ENCODE measurements at regions not wholly inside any gene's neighbourhood (a gene's known extent, or its start where the extent isn't known, plus 50 kb on each side); places are given as distances from the start of the nearest gene placed in this dataset.

DNA sequence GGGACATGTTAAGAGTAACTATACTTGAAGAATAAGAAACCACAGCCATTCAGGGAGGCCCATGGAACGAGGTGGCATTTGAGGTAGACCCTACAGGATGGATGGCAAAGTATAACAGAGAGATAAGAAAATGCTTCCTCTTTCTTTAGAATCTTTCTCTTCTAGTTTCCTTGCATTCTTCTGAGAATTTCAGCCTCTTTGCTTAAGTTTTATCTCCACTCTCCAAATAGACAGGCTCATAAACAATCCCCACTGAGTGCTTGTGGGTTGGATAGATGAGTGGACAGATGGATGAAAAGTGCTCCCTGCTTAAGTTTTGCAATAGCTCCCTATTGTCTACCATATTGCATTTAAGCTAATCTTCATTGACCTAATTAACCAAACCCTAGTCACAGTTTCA lies 103.7 kb downstream of the MEX3B start:
- Histone ChIP-seq H4K20me1 (ENCODE audit: insufficient read depth, low read length, poor library complexity, severe bottlenecking) (no peaks in the 10 kb centered on the region), H3K4me1 (ENCODE audit: insufficient read depth, low read length, poor library complexity, severe bottlenecking) (peaks cover 2% of the 10 kb centered on the region), H3K9me2 (replicated peaks; ENCODE audit: low read depth, low read length) (no peaks in the 10 kb centered on the region), H3K4me3 (ENCODE audit: low read length, poor library complexity, severe bottlenecking) (no peak overlapping the region), H2AFZ (ENCODE audit: low read length) (no peak overlapping the region), H3K27me3 (ENCODE audit: insufficient read depth, low read length, poor library complexity, severe bottlenecking) (no peaks in the 10 kb centered on the region), H3K9ac (ENCODE audit: low read depth, low read length, poor library complexity, severe bottlenecking) (no peak overlapping the region), H3K9me3 (ENCODE audit: insufficient read depth, low read depth, low read length) (peaks cover 7% of the 10 kb centered on the region; the same call in 1 of the 2 replicates), H3K79me2 (ENCODE audit: insufficient read depth, low read length) (no peaks in the 10 kb centered on the region), H3K36me3 (ENCODE audit: insufficient read depth, low read length) (no peaks in the 10 kb centered on the region), H3F3A (ENCODE audit: low read depth) (no peaks in the 10 kb centered on the region), H3K4me2 (ENCODE audit: low read depth, low read length, poor library complexity, severe bottlenecking) (no peak overlapping the region)
- no peak for TF ChIP-seq EZH2phosphoT487 (IDR thresholded peaks at IDR 0.05; ENCODE audit: borderline replicate concordance)

DNA sequence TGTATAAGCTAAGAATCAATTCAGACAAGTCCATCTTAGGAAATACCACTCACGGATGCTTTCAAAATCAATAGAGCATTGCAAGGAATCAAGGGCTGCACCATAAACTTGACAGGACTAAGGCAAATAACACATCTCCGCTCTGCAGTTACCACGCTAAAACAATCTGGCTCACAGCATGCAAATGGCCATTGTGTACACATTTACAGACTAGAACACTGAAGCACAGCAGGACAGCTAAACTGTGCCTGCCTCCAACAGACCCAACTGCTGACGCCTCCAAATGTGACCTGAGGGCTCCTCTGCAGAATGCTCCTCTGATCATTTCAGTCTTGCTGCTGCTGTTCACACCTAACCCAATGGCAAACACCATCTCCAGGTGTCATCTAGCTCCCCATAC lies 104.3 kb downstream of the MEX3B start:
- Histone ChIP-seq H3K36me3 (ENCODE audit: insufficient read depth, low read length) (no peaks in the 10 kb centered on the region), H3K9me2 (replicated peaks; ENCODE audit: low read depth, low read length) (no peaks in the 10 kb centered on the region), H3K9me3 (ENCODE audit: insufficient read depth, low read depth, low read length) (peaks cover 7% of the 10 kb centered on the region; the same call in 1 of the 2 replicates), H3F3A (ENCODE audit: low read depth) (no peaks in the 10 kb centered on the region), H3K4me1 (ENCODE audit: insufficient read depth, low read length, poor library complexity, severe bottlenecking) (peaks cover 2% of the 10 kb centered on the region), H4K20me1 (ENCODE audit: insufficient read depth, low read length, poor library complexity, severe bottlenecking) (no peaks in the 10 kb centered on the region), H3K4me2 (ENCODE audit: low read depth, low read length, poor library complexity, severe bottlenecking) (no peak overlapping the region), H3K4me3 (ENCODE audit: low read length, poor library complexity, severe bottlenecking) (no peak overlapping the region), H2AFZ (ENCODE audit: low read length) (no peak overlapping the region), H3K9ac (ENCODE audit: low read depth, low read length, poor library complexity, severe bottlenecking) (no peak overlapping the region), H3K27me3 (ENCODE audit: insufficient read depth, low read length, poor library complexity, severe bottlenecking) (no peaks in the 10 kb centered on the region), H3K79me2 (ENCODE audit: insufficient read depth, low read length) (no peaks in the 10 kb centered on the region)
- no peak for TF ChIP-seq EZH2phosphoT487 (IDR thresholded peaks at IDR 0.05; ENCODE audit: borderline replicate concordance)
- TF ChIP-seq, protein P1, sequence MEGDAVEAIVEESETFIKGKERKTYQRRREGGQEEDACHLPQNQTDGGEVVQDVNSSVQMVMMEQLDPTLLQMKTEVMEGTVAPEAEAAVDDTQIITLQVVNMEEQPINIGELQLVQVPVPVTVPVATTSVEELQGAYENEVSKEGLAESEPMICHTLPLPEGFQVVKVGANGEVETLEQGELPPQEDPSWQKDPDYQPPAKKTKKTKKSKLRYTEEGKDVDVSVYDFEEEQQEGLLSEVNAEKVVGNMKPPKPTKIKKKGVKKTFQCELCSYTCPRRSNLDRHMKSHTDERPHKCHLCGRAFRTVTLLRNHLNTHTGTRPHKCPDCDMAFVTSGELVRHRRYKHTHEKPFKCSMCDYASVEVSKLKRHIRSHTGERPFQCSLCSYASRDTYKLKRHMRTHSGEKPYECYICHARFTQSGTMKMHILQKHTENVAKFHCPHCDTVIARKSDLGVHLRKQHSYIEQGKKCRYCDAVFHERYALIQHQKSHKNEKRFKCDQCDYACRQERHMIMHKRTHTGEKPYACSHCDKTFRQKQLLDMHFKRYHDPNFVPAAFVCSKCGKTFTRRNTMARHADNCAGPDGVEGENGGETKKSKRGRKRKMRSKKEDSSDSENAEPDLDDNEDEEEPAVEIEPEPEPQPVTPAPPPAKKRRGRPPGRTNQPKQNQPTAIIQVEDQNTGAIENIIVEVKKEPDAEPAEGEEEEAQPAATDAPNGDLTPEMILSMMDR (conservative IDR thresholded peaks at IDR 0.05; ENCODE audit: low read length), result no peak

DNA sequence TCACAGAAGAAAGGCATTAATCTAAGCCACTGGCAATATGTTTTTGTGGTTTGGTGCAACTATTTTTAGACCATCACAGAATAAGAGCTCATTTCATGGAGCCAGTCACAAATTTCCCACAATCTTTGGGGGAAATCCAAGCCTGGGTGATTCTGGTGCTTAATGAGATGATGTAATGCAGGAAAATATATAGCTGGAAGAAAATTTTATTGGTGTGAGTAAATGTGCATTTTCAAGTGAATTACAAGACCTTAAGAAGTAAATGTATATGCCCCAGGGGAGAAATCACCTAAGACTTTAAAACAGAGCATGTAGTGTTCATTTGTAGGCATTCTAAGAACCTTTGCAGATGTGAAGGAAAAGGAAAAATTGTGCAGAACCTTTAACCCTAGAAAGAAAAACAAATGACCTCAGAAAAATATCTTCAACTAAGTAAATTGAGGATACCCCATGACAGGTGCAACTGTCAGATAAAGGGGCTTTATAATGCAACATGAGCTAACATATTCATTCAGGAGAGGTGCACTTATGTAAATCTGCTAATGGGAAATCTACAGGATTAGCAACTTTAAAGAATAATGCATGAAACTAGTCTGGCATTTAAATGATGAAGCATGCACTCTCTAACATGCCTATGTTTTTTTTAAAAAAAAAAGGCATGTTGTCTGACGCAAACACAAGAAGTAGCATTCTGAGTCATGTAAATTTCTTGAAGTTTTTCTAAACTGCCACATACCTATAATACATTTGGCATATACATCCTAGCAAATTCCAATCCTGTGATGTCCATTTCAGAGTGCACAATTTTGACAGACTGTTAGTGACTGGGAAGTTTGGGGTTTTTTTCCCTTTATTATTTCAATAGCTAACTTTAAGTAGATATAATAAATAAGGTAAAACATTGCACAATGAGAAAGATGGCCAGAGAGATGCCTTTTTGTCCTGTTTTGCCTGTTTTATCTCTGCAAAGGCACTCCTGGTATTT lies 105.1 kb downstream of the MEX3B start:
- no peaks in the 10 kb centered on the region for H3K79me2 ChIP-seq (ENCODE audit: insufficient read depth, low read length)
- no peaks in the 10 kb centered on the region for H3K9me2 ChIP-seq (replicated peaks; ENCODE audit: low read depth, low read length)
- no peak overlapping the region for H3K9ac ChIP-seq (ENCODE audit: low read depth, low read length, poor library complexity, severe bottlenecking)
- no peaks in the 10 kb centered on the region for H3K27me3 ChIP-seq (ENCODE audit: insufficient read depth, low read length, poor library complexity, severe bottlenecking)
- TF ChIP-seq, protein P1 (conservative IDR thresholded peaks at IDR 0.05; ENCODE audit: low read length), result no peak
- no peak for TF ChIP-seq EZH2phosphoT487 (IDR thresholded peaks at IDR 0.05; ENCODE audit: borderline replicate concordance)
- no peak overlapping the region for H3K4me3 ChIP-seq (ENCODE audit: low read length, poor library complexity, severe bottlenecking)
- no peak overlapping the region for H2AFZ ChIP-seq (ENCODE audit: low read length)
- H3K9me3 ChIP-seq (ENCODE audit: insufficient read depth, low read depth, low read length), result peaks cover 7% of the 10 kb centered on the region; the same call in 1 of the 2 replicates
- H3K36me3 ChIP-seq (ENCODE audit: insufficient read depth, low read length), result no peaks in the 10 kb centered on the region
- no peaks in the 10 kb centered on the region for H3F3A ChIP-seq (ENCODE audit: low read depth)
- H3K4me2 ChIP-seq (ENCODE audit: low read depth, low read length, poor library complexity, severe bottlenecking), result no peak overlapping the region
- no peaks in the 10 kb centered on the region for H4K20me1 ChIP-seq (ENCODE audit: insufficient read depth, low read length, poor library complexity, severe bottlenecking)
- H3K4me1 ChIP-seq (ENCODE audit: insufficient read depth, low read length, poor library complexity, severe bottlenecking), result peaks cover 2% of the 10 kb centered on the region

Measured in Loucy (cell line).